GM12878 (cell line): ENCODE measurements at regions not wholly inside any gene's neighbourhood (a gene's known extent, or its start where the extent isn't known, plus 50 kb on each side); places are given as distances from the start of the nearest gene placed in this dataset.

Experiments
- ATAC-seq: fragments of 200-7000 bp; cut with Tn5 transposase; 3 replicates; pipeline ENCODE4 v1.9.1; 2020; ENCODE audit warnings: mild to moderate bottlenecking, moderate library complexity
- BruUV-seq: library from RNA; stranded (reverse); fragments of 400-500 nt; replicated peaks from 2 replicates; lab custom pipeline; 2021; lab: Mats Ljungman, UMichigan
- CTCF ChIA-PET: fragments of 300-600 bp; sonication (Branson Sonifier 250); formaldehyde crosslinking; extraction: SDS; loops from one replicate; lab custom pipeline; 2021; ENCODE audit warnings: inconsistent platforms; lab: Yijun Ruan, JAX
- POLR2A ChIA-PET: fragments of 350-600 bp; formaldehyde crosslinking; extraction: SDS; loops from one replicate; lab custom pipeline; 2021; ENCODE audit warnings: inconsistent platforms; lab: Charles Lee
- RAD21 ChIA-PET: fragments of 300-600 bp; sonication (Branson Sonifier 250); formaldehyde crosslinking; loops from one replicate; lab custom pipeline; 2023; ENCODE audit warnings: antibody characterized with exemption; ENCODE audit not compliant: unreplicated experiment; lab: Charles Lee
- SMC1A ChIA-PET: fragments of 300-600 bp; sonication (Branson Sonifier 250); formaldehyde crosslinking; loops from one replicate; lab custom pipeline; 2023; ENCODE audit not compliant: unreplicated experiment, uncharacterized antibody; lab: Charles Lee
- DNase-seq: peaks from one replicate; pipeline ENCODE4 v3.0.0-alpha.2; 2011; ENCODE audit warnings: low read depth, low spot score
- FAIRE-seq: peaks from 3 replicates; lab custom pipeline; 2011; peaks lifted over from hg19 to GRCh38; lab: Jason Lieb, UNC
- H2AFZ ChIP-seq: 2 replicates; pipeline ENCODE4 v1.6.0; 2011; ENCODE audit warnings: low read depth, low read length, control low read depth; ENCODE audit not compliant: control insufficient read depth
- H3K27ac ChIP-seq: 2 replicates; pipeline ENCODE4 v1.5.1; 2011; ENCODE audit warnings: control low read depth; ENCODE audit not compliant: control insufficient read depth, insufficient read depth
- H3K27me3 ChIP-seq, 2 experiments: replicated peaks in 1 of 2; 2 replicates each; pipeline versions ENCODE4 v1.6.0 to v1.6.1; 2011; ENCODE audit warnings: low read length in 1 of 2; ENCODE audit not compliant: control insufficient read depth in 2 of 2, insufficient read depth in 2 of 2
- H3K36me3 ChIP-seq, 2 experiments: 2 replicates each; pipeline ENCODE4 v1.5.1; 2011; ENCODE audit warnings: low read length in 1 of 2; ENCODE audit not compliant: control insufficient read depth in 2 of 2, insufficient read depth in 2 of 2
- H3K4me1 ChIP-seq: 2 replicates; pipeline ENCODE4 v1.6.1; 2011; ENCODE audit warnings: mild to moderate bottlenecking, low read length, moderate library complexity, mixed read lengths; ENCODE audit not compliant: control insufficient read depth, insufficient read depth
- H3K4me2 ChIP-seq: 2 replicates; pipeline ENCODE4 v1.6.0; 2011; ENCODE audit warnings: control low read depth; ENCODE audit not compliant: control insufficient read depth, insufficient read depth
- H3K4me3 ChIP-seq: fragments of 200-600 bp; sonication (generic); 2 replicates; pipeline ENCODE4 v1.5.1; 2016
- H3K79me2 ChIP-seq: 2 replicates; pipeline ENCODE4 v1.6.0; 2011; ENCODE audit warnings: low read length; ENCODE audit not compliant: control insufficient read depth, insufficient read depth
- H3K9ac ChIP-seq: 2 replicates; pipeline ENCODE4 v1.8.0; 2011; ENCODE audit warnings: low read length, control low read depth, mixed read lengths; ENCODE audit not compliant: control insufficient read depth, insufficient read depth
- H3K9me3 ChIP-seq: replicated peaks from 3 replicates; pipeline ENCODE4 v1.5.1; 2011; ENCODE audit warnings: mild to moderate bottlenecking, low read length; ENCODE audit not compliant: control insufficient read depth, insufficient read depth
- H4K20me1 ChIP-seq: 2 replicates; pipeline ENCODE4 v1.6.0; 2011; ENCODE audit not compliant: control insufficient read depth, insufficient read depth
- CHD1 ChIP-seq: IDR thresholded peaks from 2 replicates; pipeline ENCODE4 v1.6.1; 2012; ENCODE audit warnings: low read depth, low read length, improper control_type of control experiment
- CHD4 ChIP-seq: fragments of 200-600 bp; sonication (generic); IDR thresholded peaks from 2 replicates; pipeline ENCODE4 v1.6.1; 2016; ENCODE audit warnings: mild to moderate bottlenecking
- DPF2 ChIP-seq: fragments of 450-650 bp; IDR thresholded peaks from 2 replicates; pipeline ENCODE4 v1.6.1; 2017; ENCODE audit warnings: mild to moderate bottlenecking
- MLLT1 ChIP-seq: fragments of 450-650 bp; IDR thresholded peaks from 2 replicates; pipeline ENCODE4 v1.6.1; 2016; ENCODE audit warnings: mild to moderate bottlenecking
- NFYB ChIP-seq: IDR thresholded peaks from 2 replicates; pipeline ENCODE4 v1.6.1; 2011; ENCODE audit warnings: low read depth, mild to moderate bottlenecking, low read length, improper control_type of control experiment, moderate library complexity; ENCODE audit not compliant: insufficient read depth
- NKRF ChIP-seq: fragments of 450-650 bp; conservative IDR thresholded peaks from 2 replicates; pipeline ENCODE4 v1.6.1; 2017; ENCODE audit warnings: mild to moderate bottlenecking, moderate library complexity
- POLR2A ChIP-seq: IDR thresholded peaks from 2 replicates; pipeline ENCODE4 v1.6.1; 2011; ENCODE audit warnings: low read depth, mild to moderate bottlenecking, low read length
- TCF12 ChIP-seq: IDR thresholded peaks from 2 replicates; pipeline ENCODE4 v1.6.1; 2011; ENCODE audit warnings: low read depth, mild to moderate bottlenecking, low read length
- USF2 ChIP-seq: IDR thresholded peaks from 2 replicates; pipeline ENCODE4 v1.6.1; 2011; ENCODE audit warnings: low read depth, low read length, improper control_type of control experiment, borderline replicate concordance
- ZNF217 ChIP-seq: fragments of 450-650 bp; IDR thresholded peaks from 2 replicates; pipeline ENCODE4 v1.6.1; 2017; ENCODE audit warnings: antibody characterized with exemption, mild to moderate bottlenecking
- WGBS: methylation state at CpG from one replicate; pipeline ENCODE4 v1.1.6; 2016; ENCODE audit warnings: low lambda C conversion rate; ENCODE audit not compliant: insufficient replicate concordance, insufficient coverage; ENCODE audit errors: missing lambda C conversion rate; 5-methylcytosine and 5-hydroxymethylcytosine counted together
- in situ Hi-C: fragments of 300-500 bp; cut with MboI; formaldehyde crosslinking; loops from 9 replicates; pipeline ENCODE4 v1.14.3; 2018; ENCODE audit warnings: mixed read lengths
- intact Hi-C: fragments of 100-400 bp; cut with micrococcal nuclease; formaldehyde crosslinking; loops from one replicate; pipeline ENCODE4 v1.14.2; 2022; ENCODE audit not compliant: unreplicated experiment
- TF ChIP-seq, protein P1 (sequence below): fragments of 450-650 bp; IDR thresholded peaks from 2 replicates; pipeline ENCODE4 v1.6.1; 2017; ENCODE audit warnings: mild to moderate bottlenecking
- TF ChIP-seq, protein P2 (sequence below): fragments of 150-350 bp; IDR thresholded peaks from 2 replicates; pipeline ENCODE4 v1.6.1; 2014; ENCODE audit warnings: mild to moderate bottlenecking, low read depth, low read length
- TF ChIP-seq, protein P3 (sequence below): fragments of 450-650 bp; IDR thresholded peaks from 2 replicates; pipeline ENCODE4 v1.6.1; 2016; ENCODE audit warnings: mild to moderate bottlenecking, moderate library complexity, borderline replicate concordance

GRCh38 chr1:213371525-213371846 lies 320.4 kb downstream of the RPS6KC1 start:
- Histone ChIP-seq H3K4me3 (no peak overlapping the region), H3K9me3 (no peaks in the 10 kb centered on the region), H3K27me3 (no peaks in the 10 kb centered on the region; a peak in 1 of 4 replicates), H3K4me1 (no peaks in the 10 kb centered on the region), H4K20me1 (no peaks in the 10 kb centered on the region), H2AFZ (no peak overlapping the region), H3K27ac (no peak overlapping the region), H3K4me2 (no peak overlapping the region), H3K36me3 (no peaks in the 10 kb centered on the region), H3K9ac (no peak overlapping the region), H3K79me2 (no peaks in the 10 kb centered on the region)
- BruUV-seq = no TSS peak
- RAD21 ChIA-PET = interaction anchor here (2.2 kb wide), 1 partner anchor 752 kb away, joined by 6 read pairs; no protein-coding TSS in a partner anchor
- POLR2A ChIA-PET = no interaction called here
- 0% methylated on average over 3 of the region's 3 CpGs for WGBS
- ATAC-seq = no peak
- FAIRE-seq = no peak
- no peak for DNase-seq
- CTCF ChIA-PET = interaction anchor here (1.4 to 2.9 kb wide), 4 partner anchors 48 to 754 kb away, joined by 3 to 10 read pairs (median 7); no protein-coding TSS in a partner anchor
- intact Hi-C loops = loop anchor here (5.0 to 10.0 kb wide), 2 partner anchors 249 to 493 kb away; no protein-coding TSS in a partner anchor
- SMC1A ChIA-PET = no interaction called here
- in situ Hi-C loops = loop anchor here (5.0 to 10.0 kb wide), 2 partner anchors 751 to 963 kb away; no protein-coding TSS in a partner anchor
- TF ChIP-seq MLLT1 (no peak), NFYB (no peak), TCF12 (no peak), ZNF217 (no peak), CHD1 (no peak), CHD4 (no peak), NKRF (no peak), USF2 (no peak), POLR2A (no peak), DPF2 (no peak)
- TF ChIP-seq, protein P1, sequence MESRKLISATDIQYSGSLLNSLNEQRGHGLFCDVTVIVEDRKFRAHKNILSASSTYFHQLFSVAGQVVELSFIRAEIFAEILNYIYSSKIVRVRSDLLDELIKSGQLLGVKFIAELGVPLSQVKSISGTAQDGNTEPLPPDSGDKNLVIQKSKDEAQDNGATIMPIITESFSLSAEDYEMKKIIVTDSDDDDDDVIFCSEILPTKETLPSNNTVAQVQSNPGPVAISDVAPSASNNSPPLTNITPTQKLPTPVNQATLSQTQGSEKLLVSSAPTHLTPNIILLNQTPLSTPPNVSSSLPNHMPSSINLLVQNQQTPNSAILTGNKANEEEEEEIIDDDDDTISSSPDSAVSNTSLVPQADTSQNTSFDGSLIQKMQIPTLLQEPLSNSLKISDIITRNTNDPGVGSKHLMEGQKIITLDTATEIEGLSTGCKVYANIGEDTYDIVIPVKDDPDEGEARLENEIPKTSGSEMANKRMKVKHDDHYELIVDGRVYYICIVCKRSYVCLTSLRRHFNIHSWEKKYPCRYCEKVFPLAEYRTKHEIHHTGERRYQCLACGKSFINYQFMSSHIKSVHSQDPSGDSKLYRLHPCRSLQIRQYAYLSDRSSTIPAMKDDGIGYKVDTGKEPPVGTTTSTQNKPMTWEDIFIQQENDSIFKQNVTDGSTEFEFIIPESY = no peak
- TF ChIP-seq, protein P2, sequence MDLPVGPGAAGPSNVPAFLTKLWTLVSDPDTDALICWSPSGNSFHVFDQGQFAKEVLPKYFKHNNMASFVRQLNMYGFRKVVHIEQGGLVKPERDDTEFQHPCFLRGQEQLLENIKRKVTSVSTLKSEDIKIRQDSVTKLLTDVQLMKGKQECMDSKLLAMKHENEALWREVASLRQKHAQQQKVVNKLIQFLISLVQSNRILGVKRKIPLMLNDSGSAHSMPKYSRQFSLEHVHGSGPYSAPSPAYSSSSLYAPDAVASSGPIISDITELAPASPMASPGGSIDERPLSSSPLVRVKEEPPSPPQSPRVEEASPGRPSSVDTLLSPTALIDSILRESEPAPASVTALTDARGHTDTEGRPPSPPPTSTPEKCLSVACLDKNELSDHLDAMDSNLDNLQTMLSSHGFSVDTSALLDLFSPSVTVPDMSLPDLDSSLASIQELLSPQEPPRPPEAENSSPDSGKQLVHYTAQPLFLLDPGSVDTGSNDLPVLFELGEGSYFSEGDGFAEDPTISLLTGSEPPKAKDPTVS = no peak
- TF ChIP-seq, protein P3, sequence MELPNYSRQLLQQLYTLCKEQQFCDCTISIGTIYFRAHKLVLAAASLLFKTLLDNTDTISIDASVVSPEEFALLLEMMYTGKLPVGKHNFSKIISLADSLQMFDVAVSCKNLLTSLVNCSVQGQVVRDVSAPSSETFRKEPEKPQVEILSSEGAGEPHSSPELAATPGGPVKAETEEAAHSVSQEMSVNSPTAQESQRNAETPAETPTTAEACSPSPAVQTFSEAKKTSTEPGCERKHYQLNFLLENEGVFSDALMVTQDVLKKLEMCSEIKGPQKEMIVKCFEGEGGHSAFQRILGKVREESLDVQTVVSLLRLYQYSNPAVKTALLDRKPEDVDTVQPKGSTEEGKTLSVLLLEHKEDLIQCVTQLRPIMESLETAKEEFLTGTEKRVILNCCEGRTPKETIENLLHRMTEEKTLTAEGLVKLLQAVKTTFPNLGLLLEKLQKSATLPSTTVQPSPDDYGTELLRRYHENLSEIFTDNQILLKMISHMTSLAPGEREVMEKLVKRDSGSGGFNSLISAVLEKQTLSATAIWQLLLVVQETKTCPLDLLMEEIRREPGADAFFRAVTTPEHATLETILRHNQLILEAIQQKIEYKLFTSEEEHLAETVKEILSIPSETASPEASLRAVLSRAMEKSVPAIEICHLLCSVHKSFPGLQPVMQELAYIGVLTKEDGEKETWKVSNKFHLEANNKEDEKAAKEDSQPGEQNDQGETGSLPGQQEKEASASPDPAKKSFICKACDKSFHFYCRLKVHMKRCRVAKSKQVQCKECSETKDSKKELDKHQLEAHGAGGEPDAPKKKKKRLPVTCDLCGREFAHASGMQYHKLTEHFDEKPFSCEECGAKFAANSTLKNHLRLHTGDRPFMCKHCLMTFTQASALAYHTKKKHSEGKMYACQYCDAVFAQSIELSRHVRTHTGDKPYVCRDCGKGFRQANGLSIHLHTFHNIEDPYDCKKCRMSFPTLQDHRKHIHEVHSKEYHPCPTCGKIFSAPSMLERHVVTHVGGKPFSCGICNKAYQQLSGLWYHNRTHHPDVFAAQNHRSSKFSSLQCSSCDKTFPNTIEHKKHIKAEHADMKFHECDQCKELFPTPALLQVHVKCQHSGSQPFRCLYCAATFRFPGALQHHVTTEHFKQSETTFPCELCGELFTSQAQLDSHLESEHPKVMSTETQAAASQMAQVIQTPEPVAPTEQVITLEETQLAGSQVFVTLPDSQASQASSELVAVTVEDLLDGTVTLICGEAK = no peak
